HG03575 (cell line): ENCODE measurements at regions not wholly inside any gene's neighbourhood (a gene's known extent, or its start where the extent isn't known, plus 50 kb on each side); places are given as distances from the start of the nearest gene placed in this dataset.

ENCODE experiments used
- ATAC-seq: cut with Tn5 transposase; IDR thresholded peaks from one replicate; pipeline ENCODE4 v1.9.1; 2021; ENCODE audit not compliant: unreplicated experiment, insufficient number of reproducible peaks, low FRiP score; ENCODE audit errors: extremely low read depth

- ATAC-seq, result no peak
Observed at GRCh38 chr7:88539518-88539917, 220.0 kb upstream of the ZNF804B start.

GRCh38 chr7:88523645-88524044 lies 217.0 kb upstream of the STEAP4 start:
- ATAC-seq, result no peak

DNA sequence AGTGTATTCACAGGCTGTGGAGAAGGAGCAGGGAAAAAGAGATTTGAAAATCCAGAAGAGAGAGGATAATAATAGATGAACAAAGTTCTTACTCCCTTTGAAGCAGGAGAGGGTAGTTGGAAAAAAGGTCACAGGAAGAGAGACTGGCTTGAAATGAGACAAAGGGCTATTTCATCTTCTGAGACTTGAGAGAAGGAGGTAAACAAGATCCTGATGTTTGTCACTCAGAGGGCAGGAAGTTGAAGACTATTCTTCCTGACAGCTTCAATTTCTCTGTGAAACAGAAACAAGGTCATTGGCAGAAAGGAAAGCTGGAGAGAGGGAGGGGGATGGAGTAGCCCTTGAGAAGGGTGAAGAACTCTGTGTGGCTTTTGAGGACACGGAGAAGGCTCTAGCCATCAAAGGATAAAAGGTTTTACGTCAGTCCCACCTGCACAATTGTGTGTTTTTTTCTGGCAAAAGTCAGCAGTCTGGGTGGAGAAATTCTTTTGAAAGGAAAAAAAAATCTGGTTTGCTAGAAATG lies 216.1 kb upstream of the STEAP4 start:
- ATAC-seq, result no peak

- no peak for ATAC-seq
Observed at GRCh38 chr7:88516429-88516828, 209.7 kb upstream of the STEAP4 start.

GRCh38 chr7:88515301-88515700 lies 208.6 kb upstream of the STEAP4 start:
- ATAC-seq, result no peak

- ATAC-seq, result no peak
Observed at GRCh38 chr7:88509341-88509740, 202.6 kb upstream of the STEAP4 start.

- ATAC-seq, result no peak
Observed at GRCh38 chr7:88500131-88500530, 193.4 kb upstream of the STEAP4 start.

DNA sequence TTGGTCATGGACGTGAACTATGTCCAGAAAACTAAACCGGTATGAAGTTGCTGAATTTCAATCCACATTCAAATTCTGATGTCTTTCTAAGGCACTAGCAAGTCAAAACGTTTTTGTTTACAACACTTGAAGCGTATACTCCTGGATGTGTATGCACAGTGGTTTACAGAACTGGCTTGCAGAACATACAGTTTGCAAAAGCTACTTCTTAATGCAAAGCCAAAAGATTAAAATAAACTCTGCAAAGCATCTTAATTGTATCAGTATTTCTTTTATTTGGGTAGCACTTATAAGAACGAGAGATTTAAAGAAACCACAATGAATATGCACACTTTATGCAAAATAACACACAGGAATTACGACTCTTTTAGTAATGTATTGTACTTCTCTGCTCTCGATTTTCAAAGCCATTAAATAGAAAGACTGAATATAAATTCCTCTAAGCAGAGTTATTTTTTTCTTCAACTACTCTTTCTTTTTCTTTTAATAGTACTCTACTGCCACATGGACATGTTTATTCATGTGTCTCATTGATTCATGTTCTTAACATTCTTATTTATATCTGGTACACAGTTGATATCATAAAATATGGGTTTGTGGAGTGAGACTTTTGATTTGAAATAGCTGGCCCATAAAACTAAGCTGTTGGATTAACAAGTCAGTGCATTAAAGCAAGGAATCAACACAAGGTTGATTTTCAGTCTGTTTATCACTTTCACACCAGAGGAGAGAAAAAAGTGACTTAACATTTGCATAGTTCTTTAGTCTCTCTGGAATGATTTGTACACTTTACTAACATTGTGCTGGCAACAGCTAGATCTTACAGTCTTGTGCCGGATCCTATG lies 189.4 kb upstream of the STEAP4 start:
- ATAC-seq, result no peak

- no peak for ATAC-seq
Observed at GRCh38 chr7:88492153-88492552, 185.5 kb upstream of the STEAP4 start.

DNA sequence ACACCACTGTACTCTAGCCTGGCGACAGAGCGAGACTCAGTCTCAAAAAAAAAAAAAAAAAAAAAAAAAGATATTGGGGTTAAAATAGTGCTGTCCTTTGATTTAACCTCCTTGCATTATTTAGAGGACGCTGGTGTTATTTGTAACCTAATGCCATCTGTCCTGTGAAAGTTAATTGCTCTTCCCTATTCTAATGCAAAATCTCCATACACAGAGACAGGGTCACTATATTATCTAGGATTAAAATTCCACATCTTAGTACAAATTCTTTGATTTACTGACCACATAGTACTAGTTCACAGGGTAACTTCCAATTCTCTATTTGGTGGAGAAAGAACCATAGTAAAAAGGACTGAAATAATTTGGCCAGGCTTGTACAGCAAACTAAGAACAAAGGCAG lies 184.2 kb upstream of the STEAP4 start:
- no peak for ATAC-seq

DNA sequence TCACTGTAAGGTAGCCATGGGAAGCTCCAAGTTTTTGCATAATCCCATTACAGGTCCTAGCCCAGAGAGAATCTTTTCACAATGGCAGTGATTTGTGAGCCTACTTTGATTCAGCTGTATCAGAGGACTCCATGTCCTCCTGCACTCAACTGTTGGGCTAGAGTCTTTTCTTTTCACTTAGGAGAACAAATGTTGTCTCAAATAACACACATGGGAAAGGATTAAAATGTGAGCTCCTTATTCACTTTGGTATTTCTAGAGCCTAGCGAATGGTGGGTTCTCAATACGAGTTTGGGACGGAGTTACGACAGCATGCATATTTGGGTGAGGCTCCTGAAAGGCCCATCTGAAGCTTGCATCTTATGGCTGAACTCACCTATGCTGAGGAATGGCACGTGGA lies 183.5 kb upstream of the STEAP4 start:
- ATAC-seq, result no peak

DNA sequence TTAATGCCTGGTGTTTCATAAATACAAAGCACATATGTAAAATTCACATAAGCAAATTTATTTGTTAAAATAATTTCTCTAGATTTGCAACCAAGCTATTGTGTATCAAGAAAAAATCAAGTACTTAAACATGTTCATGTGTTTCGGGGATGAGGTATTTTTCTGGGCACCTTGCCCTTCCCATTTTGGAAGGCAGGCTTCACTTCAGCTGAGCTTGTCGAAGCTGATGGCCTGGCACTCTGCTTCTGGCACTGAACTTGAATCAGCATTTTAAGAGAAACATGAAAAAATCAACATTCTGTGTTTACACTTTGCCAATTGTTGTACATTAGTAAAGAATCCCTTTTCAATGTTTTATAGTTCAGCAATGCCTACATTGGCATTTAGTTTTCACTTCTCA lies 179.1 kb upstream of the STEAP4 start:
- no peak for ATAC-seq

GRCh38 chr7:88484551-88484950 lies 177.9 kb upstream of the STEAP4 start:
- no peak for ATAC-seq

DNA sequence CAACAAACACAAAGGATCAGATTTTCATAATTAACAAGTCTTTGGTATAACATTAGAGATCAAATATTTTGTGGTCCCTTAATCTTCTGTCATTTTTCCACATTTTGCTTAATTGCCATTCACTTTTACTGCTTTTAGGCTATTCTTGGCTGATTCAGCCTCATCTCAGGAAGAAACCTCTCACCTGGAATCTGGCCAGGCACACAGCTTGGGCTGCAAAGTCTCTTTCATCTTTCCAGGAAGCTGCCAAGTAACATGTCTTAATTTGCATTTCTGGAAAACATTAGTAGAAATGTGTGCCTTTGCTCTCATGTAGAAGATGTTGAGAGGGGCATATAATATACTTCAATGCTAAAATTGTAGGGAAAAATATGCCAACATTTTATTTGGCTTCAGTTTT lies 174.2 kb upstream of the STEAP4 start:
- ATAC-seq, result no peak

DNA sequence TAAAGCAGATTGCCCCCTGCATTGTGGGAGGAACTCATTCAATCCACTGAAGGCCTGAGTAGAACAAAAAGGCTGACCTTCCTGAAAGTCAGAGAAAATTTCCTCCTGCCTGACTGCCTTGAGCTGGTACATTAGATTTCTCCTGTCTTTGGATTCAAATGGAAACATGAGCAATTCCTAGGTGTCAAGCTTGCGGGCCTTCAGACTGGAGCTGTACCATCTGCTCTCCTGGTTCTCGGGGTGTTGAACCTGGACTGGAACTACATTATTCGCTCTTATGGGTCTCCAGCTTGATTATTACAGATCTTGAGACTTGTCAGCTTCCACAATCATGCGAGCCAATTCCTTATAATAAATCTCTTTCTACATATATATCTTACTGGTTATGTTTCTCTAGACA lies 173.6 kb upstream of the STEAP4 start:
- no peak for ATAC-seq

DNA sequence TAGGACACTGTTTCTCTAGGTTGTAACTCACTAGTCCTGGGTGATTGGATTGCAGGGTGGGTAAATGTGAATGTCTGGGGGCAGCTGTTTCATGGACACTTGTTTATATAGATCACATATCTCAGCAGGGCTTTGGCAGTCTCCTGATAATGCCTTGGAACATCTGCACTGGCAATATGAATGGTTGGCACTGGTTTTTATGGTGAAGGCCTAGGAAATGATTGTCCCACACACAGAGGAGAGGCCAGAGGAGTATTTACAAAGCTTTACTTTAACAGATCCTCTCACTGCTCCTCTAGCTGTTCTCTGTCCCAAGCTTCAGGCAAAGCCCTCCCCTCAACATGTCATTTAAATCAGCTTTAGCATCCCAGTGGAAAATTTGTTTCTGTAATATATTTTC lies 171.3 kb upstream of the STEAP4 start:
- no peak for ATAC-seq

DNA sequence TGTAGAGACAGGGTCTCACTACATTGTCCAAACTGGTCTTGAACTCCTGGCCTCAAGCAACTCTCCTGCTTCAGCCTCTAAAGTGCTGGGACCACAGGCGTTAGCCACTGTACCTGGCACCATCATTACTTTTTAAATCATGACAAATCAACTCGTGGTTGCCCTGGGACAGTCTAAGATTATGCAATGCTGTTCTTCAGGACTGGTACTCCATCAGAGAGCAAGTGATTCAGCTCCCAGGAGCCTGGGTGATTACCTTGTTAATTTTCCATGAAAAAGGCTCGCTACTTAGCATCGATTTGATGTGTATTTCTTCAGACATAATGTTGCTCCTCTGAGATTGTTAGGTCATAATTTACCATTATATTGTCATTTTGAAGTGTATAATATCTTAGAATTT lies 158.9 kb upstream of the STEAP4 start:
- no peak for ATAC-seq

DNA sequence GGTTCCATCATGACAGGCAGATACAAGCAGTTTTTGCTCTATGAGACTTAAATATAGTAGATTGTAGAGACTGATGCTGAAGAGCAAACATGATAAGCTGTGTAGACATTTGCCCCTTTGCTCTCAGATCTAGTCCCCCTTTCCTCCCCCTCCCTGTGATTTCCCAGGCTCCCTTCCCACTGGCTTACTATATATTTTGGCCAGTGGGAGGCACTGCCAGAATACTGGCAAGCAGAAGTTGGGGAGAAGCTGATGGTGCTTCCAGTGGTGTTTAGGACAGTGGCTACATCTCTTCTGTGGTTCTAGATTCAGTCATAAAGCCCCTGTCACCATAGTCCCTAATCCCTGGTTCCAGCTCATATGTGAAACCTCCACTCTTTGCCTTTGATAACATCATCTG lies 156.1 kb upstream of the STEAP4 start:
- no peak for ATAC-seq

GRCh38 chr7:88460650-88461049 lies 154.0 kb upstream of the STEAP4 start:
- no peak for ATAC-seq

GRCh38 chr7:88458946-88459345 lies 152.3 kb upstream of the STEAP4 start:
- no peak for ATAC-seq

DNA sequence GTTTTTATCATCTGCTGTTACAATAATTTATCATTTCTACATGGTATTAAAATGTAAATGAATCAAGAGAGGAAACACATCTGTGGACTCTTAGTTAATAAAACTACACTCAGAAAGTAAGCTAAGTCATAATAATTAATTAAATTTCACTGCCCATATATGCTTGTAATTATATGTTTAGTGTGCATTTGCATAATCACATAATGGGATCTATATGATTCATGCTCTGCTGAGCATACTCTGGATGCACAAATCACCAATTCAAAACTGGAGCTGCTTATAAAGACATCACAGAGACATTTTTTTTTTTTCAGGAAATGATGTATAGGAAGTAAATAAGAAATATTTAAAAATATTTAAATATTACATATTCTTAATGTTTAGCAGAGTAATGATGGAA lies 151.6 kb upstream of the STEAP4 start:
- no peak for ATAC-seq
